GM19351 (cell line): ENCODE measurements at regions not wholly inside any gene's neighbourhood (a gene's known extent, or its start where the extent isn't known, plus 50 kb on each side); places are given as distances from the start of the nearest gene placed in this dataset.
A peak's percentile ranks its signal among the peaks of the same experiment; 100 is the strongest.

Experiments
- ATAC-seq: cut with Tn5 transposase; IDR thresholded peaks from one replicate; pipeline ENCODE4 v1.9.1; 2021; ENCODE audit warnings: mild to moderate bottlenecking, moderate library complexity; ENCODE audit not compliant: unreplicated experiment

DNA sequence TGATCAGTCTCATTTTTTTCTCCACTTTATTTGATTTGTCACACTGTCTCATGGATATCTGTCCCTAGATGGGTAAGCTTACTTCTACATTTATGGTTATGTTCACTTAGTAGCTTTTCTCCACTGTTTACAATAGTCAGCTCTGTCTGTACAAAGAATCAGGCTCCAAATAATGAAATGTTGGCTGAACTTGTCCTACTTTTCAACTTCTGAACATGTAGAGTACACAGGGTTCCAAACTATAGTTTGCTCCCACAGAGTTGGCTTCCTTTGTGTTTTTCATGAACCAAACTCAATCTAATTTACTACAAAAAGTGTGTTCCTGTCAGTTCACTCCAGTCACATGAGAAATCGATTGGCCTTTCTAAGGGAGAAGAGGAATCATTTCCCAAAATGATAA lies 175.0 kb downstream of the CCDC71L start:
- no peak for ATAC-seq

DNA sequence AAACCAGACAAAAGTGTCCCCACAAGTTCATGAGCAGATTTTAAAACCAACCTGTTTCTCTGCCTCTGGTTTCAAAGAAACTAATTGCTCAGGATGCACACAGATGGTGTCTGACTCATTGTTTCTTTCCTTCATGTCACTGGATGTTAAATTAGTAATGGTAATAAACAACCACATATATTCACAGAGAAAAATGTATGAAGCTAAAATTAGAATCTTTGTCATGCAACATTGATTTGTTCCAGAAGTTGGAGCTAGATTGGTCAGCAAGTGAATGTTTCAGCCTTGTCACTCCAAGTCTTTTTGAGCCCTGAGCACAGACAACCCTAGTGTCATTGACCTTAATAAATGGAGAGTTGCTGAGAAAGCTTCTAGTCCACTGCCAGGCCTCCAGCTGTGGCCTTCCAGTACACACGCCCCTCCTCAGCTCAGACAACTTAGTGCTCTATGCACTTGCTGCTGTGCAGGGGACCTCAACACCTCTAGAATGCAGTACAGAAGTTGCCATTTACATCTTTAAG lies 175.9 kb downstream of the CCDC71L start:
- ATAC-seq: no peak

DNA sequence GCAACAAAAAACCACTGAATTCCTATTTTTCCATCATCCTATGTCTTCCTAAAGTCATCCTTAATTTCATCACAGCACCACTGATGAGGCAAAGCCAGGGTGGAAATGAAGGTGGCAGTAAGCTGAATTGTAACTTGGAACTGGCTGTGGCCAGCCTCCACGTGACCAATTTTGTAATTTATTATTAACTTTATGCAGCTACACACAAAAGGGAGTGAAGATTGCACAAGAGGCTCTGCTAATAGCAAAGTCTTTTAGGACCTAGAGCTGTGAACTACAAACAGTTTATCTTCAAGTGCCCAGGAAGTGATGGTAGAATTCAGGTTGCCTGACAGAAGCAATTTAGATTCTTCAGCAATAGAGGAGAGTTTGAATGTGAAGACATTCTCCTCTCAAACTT lies 176.4 kb downstream of the CCDC71L start:
- no peak for ATAC-seq

DNA sequence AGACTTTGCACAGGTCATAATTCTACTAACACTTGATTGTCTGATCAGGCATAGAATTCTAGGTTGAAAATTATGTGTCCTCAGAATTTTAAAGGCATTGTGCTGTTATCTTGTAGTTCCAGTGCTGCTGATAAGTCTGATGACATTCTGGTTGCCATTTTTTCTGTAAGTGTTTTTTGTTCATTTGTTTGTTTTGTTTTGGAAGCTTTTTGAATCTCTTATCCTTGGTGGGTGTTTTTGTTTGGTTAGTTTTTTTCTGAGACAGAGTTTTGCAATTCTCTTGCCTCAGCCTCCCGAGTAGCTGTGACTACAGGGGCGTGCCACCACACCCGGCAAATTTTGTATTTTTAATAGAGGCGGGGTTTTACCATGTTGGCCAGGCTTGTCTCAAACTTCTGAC lies 178.9 kb downstream of the CCDC71L start:
- no peak for ATAC-seq

DNA sequence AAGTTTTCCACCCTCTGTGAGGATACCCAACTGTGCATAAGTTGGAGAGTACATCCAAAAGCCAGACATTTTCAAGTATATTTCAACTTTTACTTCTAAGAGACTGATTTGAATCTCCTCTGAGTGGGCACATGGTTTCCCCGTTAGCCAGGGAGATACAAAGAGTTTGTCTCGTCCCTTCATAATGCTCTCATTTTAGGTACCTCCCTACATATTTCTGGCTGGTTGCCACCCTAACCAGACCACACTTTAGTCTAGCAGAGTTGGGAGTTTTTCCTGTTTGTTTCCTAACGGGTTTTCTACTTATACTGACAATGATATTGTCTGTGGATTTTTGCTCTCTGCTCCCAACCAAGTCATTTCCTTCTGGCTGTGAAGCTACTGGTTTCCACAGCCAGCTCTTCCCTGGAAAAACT lies 180.3 kb downstream of the CCDC71L start:
- ATAC-seq: no peak

DNA sequence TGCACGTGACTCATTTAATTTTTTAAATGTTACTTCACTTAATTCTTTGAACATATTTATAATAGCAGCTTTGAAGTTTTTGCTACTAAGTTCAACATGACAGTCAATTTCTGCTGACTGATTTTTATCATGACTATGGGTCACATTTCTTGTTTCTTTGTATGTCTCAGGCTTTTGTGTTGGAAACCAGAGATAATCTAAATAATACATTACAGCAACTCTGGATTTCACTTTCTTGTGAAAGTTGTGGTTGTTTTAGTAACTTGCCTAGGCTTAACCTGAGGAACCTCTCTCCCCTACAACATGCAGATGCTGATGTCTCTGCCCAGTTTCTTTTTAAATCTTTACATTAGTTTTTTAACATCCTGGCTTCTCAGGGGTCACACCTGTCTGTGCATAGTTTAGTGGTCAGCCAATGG lies 180.8 kb downstream of the CCDC71L start:
- peak; percentile 71 for ATAC-seq

DNA sequence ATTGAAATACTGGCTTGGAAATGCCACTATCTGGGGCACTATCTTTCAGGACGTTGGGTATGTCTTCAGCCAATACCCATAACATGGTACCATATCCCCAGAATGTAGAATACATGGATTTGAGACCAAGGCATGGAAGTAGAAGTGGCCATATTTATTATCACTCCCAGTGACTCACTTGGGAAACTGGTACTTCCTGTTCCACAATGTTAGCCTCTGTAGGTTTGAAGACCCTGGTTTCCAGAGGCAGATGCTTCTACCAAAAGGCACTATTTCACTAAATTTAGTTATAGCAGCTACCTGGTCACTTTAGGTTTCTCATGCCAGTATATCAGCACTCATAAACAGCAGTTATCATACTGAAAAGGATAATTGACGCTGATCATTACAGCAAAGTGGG lies 184.2 kb downstream of the CCDC71L start:
- no peak for ATAC-seq

DNA sequence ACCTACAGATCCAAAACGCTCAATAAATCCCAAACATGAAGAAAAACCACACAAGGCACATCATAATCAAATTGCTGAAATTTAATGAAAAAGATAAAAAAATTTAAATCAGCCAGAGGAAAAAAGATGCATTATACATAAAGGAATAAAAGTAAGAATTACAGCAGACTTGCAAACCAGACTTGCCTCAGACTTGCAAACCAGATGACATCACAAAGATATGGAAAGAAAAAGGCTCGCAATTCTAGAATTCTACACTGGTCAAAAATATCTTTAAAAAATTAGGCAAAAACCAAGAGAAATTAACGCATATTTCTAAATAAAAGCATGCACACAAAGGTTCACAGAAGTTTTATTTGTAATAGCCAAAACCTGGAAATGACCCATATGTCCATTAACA lies 188.0 kb upstream of the NAMPT start:
- ATAC-seq: no peak

DNA sequence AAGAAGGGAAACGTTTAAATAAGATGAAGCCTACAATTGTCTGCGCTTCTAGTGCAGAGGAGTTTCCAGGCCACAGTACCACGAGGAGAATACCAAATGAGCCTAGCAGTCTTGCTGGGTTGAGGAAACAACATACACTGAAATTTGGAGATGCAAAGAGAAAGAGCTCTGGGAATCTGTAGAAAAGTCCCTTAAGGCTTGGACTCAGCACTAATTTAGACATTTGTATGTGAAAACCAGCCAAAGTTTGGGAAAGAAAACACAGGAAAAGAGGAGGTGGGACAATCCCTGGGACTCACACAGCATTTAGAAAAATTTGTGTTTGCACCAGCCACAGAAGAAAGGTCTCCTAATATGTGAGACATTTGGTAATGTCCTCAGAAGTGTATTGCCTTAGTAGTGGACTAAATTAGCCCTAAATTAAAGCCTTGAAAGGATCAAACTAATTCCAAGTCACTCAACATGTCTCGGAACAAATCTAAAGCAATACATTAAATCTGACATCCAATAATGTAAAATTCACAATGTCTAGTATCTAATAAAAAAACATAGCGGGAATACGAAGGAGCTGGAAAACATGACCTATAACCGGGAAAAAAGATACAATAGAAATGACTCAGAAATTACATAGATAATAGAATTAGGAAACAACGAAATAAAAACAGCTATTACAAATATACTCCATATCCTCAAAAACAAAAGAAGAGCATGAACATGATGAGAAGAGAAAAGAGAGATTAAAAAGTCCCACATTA lies 187.1 kb upstream of the NAMPT start:
- no peak for ATAC-seq

DNA sequence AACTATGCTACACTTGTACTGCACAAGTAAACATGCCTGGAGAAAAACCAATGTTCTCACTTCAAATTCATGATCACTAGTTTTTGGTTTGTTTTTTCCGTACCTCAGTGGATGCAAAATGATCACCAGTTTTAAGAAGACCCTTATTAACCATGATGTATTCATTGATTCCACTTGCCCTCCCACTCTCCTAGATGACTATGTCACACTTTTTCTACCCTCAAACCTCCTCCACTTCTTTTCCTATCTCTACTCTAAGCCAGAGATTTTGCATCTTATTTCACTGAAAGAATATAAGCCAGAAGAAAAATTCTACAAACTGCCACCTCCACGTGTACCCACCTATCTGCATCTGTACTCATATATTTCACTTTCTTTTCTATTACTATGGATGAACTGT lies 186.2 kb upstream of the NAMPT start:
- no peak for ATAC-seq

DNA sequence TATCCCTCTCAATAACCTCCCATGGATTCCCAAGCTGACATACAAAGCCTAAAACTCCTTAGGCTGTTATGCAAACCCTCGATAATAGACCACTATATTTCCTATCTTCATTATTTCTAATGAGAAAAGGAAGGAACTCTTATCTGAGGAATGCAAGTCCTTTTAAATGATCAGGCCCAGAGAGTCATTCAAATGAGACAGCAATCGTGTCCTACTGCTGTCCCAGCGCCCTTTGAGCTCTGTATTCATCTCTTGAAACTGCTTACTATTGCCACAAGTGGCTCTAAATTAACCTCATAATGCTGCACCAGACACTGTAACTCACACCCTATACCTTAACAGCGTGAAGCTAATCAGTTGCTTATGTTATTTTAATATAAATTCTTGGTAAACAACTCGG lies 182.1 kb upstream of the NAMPT start:
- no peak for ATAC-seq

DNA sequence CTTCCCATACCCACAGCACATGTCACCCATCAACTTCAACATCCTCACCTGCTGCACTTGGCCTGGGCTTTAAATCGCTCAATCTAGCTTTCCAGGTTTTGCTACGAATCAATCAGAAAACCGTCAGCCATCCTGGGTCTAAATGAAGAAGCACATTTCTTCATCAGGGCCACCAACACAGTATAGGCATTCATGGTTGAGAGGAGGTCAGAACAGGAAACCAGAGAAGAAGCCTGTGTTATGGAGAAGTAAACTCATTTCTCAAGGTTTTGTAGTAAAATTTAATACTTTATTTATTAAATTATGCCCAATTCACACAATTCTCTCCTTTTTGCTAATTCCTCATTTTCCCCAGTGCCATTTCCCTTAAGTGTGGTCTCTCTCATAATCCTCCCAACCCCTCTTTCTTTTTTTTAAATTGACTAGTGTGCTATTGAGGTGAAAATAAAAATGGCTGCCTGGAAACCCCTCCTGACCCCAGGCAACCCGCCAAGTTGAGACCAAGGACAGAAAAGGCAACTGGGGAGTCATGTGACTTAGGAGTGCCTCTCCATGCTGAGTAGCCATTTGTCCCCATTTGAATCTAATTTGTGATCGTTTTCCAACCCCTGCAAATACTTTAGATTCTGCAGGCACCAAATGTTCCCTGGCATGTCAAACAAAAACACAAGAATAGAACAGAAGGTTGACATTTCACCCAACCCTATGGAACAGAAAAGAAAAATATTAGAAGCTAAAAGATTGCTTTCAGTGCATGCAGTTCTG lies 181.1 kb upstream of the NAMPT start:
- ATAC-seq: no peak

DNA sequence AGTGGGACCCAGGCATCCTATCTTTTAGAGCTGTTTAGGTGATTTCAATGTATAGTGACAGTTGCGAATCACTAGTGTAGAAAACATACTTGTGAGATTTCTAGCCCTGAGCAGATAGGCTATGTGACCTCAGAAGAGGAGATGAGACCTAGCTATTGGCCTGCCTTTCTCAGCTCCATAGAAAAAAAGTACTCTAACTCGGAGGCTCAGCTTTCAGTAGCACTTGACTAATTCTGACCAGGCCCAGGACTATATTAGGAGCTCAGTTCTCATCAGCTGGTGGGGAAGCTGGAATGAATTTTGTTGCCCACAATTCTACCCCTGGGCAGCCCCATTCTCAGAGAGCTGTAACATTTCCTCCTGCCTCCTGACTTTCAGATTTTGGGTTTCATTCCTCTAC lies 179.9 kb upstream of the NAMPT start:
- ATAC-seq: no peak

DNA sequence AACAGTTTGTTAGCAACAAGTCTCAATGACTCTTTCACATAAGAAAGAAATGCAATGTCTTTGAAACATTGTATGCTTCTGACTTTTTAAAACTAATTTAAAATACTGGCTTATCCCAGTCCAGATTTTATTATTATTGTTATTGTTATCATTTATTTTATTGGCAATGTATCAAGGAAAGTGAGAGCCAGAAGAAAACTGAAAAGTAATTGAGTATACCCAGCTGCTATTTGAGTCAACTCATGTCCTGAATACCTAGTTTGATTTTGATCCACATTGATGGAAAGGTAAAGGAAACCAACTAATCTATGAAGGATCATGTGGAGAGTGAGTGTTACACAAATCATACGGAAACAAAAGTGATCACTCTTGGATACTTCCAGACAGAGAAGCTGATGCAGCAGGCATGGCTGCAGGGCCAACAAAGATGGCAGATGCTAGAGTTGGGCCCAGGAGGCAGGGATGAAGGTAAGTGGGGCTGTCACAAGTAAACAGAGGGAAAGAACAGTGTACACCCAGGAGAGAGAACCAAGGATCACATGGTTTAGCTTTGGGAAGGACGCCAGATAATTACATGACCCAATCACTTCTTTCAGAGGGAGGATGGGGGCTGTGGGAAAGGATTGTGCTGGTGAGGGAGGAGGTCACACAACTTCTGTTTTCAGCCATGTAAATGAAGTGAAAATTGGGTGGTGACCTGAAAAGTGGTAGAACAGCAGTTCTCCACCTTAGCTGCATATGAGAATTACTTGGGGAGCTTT lies 179.2 kb upstream of the NAMPT start:
- no peak for ATAC-seq

DNA sequence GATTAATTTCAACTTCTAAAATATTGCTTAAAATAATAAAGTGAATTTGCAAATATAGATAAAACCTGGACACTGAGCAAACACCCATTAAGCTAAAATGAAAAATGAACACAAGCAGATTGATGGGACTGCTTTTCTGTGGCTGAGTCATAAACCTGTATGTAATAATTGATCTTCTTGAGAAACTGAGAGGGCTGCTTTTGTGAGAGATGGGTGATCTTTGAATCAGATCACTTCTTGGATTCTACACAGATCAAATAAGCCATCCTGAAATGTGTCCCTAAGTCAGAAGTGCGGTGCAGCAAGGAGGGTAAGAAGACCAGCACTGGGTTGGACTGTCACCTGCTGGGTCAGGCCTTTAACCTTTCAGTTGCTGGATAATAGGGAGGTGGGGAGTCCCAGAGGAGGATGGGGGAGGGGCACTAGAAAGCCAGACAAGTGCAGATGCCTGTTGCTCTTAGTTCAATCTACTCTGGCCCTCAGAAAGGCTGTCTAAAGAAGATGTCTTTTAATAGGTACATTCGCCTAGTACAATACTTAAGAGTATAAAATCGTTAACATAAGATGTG lies 178.2 kb upstream of the NAMPT start:
- ATAC-seq: no peak

DNA sequence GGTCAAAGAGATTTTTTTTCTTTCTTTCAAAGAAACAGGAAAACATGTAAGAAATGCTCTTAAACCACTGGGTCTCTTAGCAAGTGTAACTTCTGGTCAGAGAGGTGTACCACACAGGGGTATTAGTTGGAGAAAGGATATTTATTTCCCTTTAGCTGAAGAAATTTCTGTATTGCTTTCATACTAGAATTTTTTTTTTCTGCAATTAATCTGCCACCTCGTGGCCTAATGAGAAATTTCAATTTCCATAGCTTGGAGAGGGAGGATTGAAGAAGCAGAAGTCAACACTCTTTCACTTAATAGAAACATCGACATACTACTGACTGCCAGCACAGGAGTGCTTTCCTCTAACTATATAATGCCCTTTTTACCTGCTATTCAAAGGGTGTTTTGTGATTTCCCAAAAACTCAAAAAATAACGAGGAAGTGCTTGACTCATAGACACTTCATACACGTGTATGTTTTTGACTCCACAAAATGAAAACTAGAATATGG lies 177.6 kb upstream of the NAMPT start:
- no peak for ATAC-seq

DNA sequence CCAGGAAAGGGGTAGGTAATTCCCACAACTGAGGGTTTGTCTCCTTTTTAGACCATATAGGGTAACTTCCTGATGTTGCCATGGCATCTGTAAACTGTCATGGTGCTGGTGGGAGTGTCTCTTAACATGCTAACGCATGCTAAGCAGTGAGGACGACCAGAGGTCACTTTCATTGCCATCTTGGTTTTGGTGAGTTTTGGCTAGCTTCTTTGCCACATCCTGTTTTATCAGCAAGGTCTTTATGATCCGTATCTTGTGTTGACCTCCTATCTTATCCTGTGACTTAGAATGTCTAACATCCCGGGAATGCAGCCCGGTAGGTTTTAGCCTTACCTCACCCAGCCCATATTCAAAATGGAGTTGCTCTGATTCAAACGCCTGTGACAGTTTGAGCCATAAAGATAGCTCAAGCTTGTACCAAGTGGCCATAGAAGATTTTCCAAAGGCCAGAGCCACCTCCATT lies 176.0 kb upstream of the NAMPT start:
- no peak for ATAC-seq

DNA sequence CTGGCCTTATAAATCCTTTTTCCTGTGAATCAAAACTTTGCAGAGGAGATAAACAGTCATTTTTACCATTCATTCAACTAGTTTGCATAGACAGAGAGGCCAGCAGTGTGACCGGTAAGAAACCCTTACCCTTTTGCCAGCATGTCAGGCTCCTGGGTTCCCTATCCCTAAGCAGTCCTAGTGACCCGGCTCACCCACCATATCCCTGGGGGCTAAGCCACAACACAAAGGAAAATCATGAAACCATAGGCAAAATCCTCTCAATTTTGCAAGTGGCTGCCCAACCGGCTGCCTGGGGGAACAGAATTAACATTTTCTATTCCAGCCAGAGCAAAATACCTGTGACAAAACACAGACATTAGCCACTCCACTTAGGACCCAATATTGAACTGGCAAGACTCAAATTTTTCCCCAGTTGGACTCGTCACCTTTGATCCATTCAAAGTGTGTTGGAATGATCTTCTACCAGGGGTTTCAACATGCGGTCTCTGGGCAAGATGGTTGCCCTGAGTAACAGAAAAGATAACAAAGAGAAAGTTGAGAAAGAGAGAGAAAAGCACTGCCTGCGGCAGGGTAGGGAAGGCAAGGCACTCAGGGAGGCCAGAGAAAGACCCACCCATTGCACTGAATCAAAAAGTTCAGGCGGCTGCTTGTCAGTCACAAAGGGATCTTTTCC lies 174.8 kb upstream of the NAMPT start:
- no peak for ATAC-seq

DNA sequence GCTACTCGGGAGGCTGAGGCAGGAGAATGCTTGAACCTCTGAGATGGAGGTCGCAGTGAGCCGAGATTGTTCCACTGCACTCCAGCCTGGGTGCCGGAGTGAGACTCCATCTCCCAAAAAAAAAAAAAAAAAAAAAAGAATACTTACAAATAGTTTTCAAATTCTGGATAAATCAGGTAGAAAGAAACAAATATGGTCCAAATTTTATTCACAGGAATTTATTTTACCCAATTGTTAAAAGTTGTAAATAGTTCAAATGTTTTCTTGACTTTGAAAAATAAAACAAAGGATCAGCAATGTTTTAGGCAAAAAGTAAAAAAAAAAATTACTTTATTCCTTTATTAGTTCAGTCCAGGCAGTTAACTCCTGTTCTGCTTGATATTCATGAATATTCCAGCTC lies 172.9 kb upstream of the NAMPT start:
- no peak for ATAC-seq

DNA sequence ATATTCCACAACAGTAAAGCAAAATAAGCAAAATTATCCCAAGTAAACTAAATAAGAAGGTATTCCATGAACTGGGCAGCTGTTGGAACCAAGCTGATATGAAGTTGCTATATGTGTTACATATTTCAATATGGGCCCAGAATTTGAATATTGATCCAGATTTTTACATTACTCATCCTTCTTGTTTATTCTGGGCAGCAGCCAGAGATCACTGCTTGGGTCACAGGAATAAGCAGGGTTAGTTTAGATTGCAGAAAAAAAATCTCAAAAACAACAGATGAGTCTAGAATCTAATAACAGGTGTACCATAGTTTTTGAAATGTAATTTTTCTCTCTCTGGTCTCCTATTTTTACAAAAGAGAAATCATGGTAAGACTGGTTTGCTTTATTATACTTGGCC lies 171.5 kb upstream of the NAMPT start:
- ATAC-seq: no peak
